Nephron progenitor cell (in vitro differentiated cells): ENCODE measurements at regions not wholly inside any gene's neighbourhood (a gene's known extent, or its start where the extent isn't known, plus 50 kb on each side); places are given as distances from the start of the nearest gene placed in this dataset.

Source experiments
- DNase-seq: peaks from one replicate; pipeline ENCODE4 v3.0.0; 2021
- H3K27ac Mint-ChIP-seq: 2 replicates; pipeline ENCODE4 v1.8.0; 2021; ENCODE audit warnings: mild to moderate bottlenecking, moderate library complexity, mixed read lengths
- H3K27me3 Mint-ChIP-seq: 2 replicates; pipeline ENCODE4 v1.8.0; 2021; ENCODE audit warnings: mild to moderate bottlenecking, low read depth, mixed read lengths; ENCODE audit not compliant: poor library complexity
- H3K36me3 Mint-ChIP-seq: 2 replicates; pipeline ENCODE4 v1.8.0; 2021; ENCODE audit warnings: low read depth, mixed read lengths
- H3K4me1 Mint-ChIP-seq: 2 replicates; pipeline ENCODE4 v1.8.0; 2021; ENCODE audit warnings: mixed read lengths
- H3K4me3 Mint-ChIP-seq: 2 replicates; pipeline ENCODE4 v1.8.0; 2021; ENCODE audit warnings: mild to moderate bottlenecking, moderate library complexity, mixed read lengths
- H3K9me3 Mint-ChIP-seq: 2 replicates; pipeline ENCODE4 v1.8.0; 2021; ENCODE audit warnings: mild to moderate bottlenecking, moderate library complexity, mixed read lengths
- CTCF ChIP-seq: fragments of 200-600 bp; sonication (generic); IDR thresholded peaks from 2 replicates; pipeline ENCODE4 v1.5.0; 2021; ENCODE audit warnings: antibody characterized with exemption

DNA sequence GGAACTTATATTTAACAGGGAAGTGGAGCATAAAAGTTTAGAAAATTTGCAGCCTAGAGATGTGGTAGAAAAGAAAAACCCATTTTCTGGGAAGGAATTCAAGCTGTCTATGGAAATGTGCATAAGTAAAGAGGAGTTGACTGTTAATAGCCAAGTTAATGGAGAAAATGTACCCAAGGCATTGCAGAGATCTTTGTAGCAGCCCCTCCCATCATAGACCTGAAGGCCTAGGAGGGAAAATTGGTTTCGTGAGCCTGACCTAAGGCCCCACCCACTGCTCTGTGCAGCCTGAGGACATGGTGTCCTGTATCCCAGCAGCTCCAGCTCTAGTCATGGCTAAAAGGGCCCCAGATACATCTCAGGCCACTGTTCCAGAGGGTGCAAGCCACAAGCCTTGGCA is 772.4 kb upstream of the RIOK2 start:
- H3K4me3 Mint-ChIP-seq = no peak overlapping the region
- DNase-seq = no peak
- H3K27ac Mint-ChIP-seq = no peak overlapping the region
- peaks cover 3% of the 10 kb centered on the region for H3K9me3 Mint-ChIP-seq
- peaks cover 12% of the 10 kb centered on the region for H3K27me3 Mint-ChIP-seq
- no peaks in the 10 kb centered on the region for H3K4me1 Mint-ChIP-seq
- no peak for TF ChIP-seq CTCF
- H3K36me3 Mint-ChIP-seq = no peaks in the 10 kb centered on the region

GRCh38 chr5:97967292-97967691 is 784.2 kb upstream of the RIOK2 start:
- DNase-seq = no peak
- H3K4me1 Mint-ChIP-seq = no peaks in the 10 kb centered on the region
- no peaks in the 10 kb centered on the region for H3K36me3 Mint-ChIP-seq
- H3K4me3 Mint-ChIP-seq = no peak overlapping the region
- H3K9me3 Mint-ChIP-seq = no peaks in the 10 kb centered on the region
- H3K27ac Mint-ChIP-seq = no peak overlapping the region
- H3K27me3 Mint-ChIP-seq = no peaks in the 10 kb centered on the region
- no peak for TF ChIP-seq CTCF

GRCh38 chr5:97968346-97968745 is 785.3 kb upstream of the RIOK2 start:
- H3K4me3 Mint-ChIP-seq = no peak overlapping the region
- TF ChIP-seq CTCF = no peak
- no peak for DNase-seq
- no peaks in the 10 kb centered on the region for H3K36me3 Mint-ChIP-seq
- no peaks in the 10 kb centered on the region for H3K27me3 Mint-ChIP-seq
- H3K4me1 Mint-ChIP-seq = no peaks in the 10 kb centered on the region
- no peaks in the 10 kb centered on the region for H3K9me3 Mint-ChIP-seq
- no peak overlapping the region for H3K27ac Mint-ChIP-seq

- H3K9me3 Mint-ChIP-seq = no peaks in the 10 kb centered on the region
- H3K4me3 Mint-ChIP-seq = no peak overlapping the region
- no peaks in the 10 kb centered on the region for H3K4me1 Mint-ChIP-seq
- TF ChIP-seq CTCF = no peak
- no peak for DNase-seq
- no peak overlapping the region for H3K27ac Mint-ChIP-seq
- no peaks in the 10 kb centered on the region for H3K27me3 Mint-ChIP-seq
- H3K36me3 Mint-ChIP-seq = no peaks in the 10 kb centered on the region
Measured at GRCh38 chr5:97979740-97980139, 793.7 kb upstream of the RGMB start.

GRCh38 chr5:97980291-97980690 is 793.2 kb upstream of the RGMB start:
- Mint-ChIP-seq H3K27me3 (no peaks in the 10 kb centered on the region), H3K4me3 (no peak overlapping the region), H3K9me3 (no peaks in the 10 kb centered on the region), H3K4me1 (no peaks in the 10 kb centered on the region), H3K27ac (no peak overlapping the region), H3K36me3 (no peaks in the 10 kb centered on the region)
- no peak for TF ChIP-seq CTCF
- DNase-seq = no peak

DNA sequence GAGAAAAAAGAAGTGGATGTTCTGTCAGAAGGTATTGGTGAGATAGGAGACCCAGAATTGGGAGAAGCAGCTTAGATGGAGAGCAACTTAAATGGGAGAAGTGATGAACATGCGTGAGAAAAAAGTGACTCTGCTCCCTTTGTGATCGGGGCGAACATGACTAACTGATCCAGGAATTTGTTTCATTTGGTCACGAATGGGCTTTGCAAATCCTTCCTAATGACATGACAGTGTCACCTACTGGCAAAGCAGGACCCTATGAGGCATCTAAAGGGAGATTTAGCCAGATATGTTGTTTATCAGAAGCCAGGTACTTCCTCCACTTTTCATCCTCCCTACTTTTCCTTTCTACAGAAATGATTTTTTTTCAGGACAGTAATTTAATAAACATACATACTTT is 787.4 kb upstream of the RGMB start:
- Mint-ChIP-seq H3K4me3 (no peak overlapping the region), H3K4me1 (no peaks in the 10 kb centered on the region), H3K27me3 (peaks cover under 1% of the 10 kb centered on the region), H3K27ac (no peak overlapping the region), H3K36me3 (no peaks in the 10 kb centered on the region), H3K9me3 (peaks cover 4% of the 10 kb centered on the region)
- no peak for DNase-seq
- no peak for TF ChIP-seq CTCF
